Adrenal gland (tissue), 5 donors: ENCODE measurements at regions not wholly inside any gene's neighbourhood (a gene's known extent, or its start where the extent isn't known, plus 50 kb on each side); places are given as distances from the start of the nearest gene placed in this dataset.

Experiments used
- POLR2A ChIP-seq, 2 donors: fragments of 450-650 bp; IDR thresholded peaks; one replicate each; pipeline ENCODE4 v1.6.1; 2017; ENCODE audit warnings: antibody characterized with exemption in 2 of 2, mild to moderate bottlenecking in 2 of 2, moderate library complexity in 1 of 2
- TF ChIP-seq, protein P1 (sequence below), 6 experiments: fragments of 450-650 bp in 4 of 6; fragments of 200-600 bp in 2 of 6; sonication (generic) in 1 of 6; IDR thresholded peaks; 1 replicate in 5 of 6; 2 replicates in 1 of 6; pipeline versions ENCODE4 v1.5.1 to v1.8.0; 2016 to 2021; ENCODE audit warnings: antibody characterized with exemption in 6 of 6, mild to moderate bottlenecking in 2 of 6, moderate library complexity in 1 of 6
- donor health status: DM: no; HTN: no; CAD: no.

DNA sequence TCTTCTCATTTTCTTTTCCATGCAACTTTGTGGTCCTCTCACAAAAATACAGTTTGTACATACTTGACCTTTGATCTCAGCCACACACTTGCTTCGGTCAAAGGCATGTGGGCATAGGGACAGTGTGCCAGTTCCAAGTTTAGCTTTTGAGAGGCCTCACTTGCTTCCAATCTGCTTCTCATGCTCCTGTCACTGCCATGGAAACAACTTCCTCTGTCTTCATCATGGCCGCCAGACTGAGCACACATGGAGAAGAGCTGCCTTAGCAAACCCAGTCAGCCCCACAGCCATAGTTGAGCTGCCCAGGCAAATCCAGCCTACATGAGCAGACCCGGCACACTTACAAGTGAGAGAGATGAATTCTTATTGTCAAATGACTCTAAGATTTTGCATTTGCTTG is 138.2 kb upstream of the TUSC1 start:
- no peak for TF ChIP-seq POLR2A (IDR thresholded peaks at IDR 0.05)
- TF ChIP-seq, protein P1, sequence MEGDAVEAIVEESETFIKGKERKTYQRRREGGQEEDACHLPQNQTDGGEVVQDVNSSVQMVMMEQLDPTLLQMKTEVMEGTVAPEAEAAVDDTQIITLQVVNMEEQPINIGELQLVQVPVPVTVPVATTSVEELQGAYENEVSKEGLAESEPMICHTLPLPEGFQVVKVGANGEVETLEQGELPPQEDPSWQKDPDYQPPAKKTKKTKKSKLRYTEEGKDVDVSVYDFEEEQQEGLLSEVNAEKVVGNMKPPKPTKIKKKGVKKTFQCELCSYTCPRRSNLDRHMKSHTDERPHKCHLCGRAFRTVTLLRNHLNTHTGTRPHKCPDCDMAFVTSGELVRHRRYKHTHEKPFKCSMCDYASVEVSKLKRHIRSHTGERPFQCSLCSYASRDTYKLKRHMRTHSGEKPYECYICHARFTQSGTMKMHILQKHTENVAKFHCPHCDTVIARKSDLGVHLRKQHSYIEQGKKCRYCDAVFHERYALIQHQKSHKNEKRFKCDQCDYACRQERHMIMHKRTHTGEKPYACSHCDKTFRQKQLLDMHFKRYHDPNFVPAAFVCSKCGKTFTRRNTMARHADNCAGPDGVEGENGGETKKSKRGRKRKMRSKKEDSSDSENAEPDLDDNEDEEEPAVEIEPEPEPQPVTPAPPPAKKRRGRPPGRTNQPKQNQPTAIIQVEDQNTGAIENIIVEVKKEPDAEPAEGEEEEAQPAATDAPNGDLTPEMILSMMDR (IDR thresholded peaks at IDR 0.05): no peak
